NCI-H146 (cell line): ENCODE measurements at regions not wholly inside any gene's neighbourhood (a gene's known extent, or its start where the extent isn't known, plus 50 kb on each side); places are given as distances from the start of the nearest gene placed in this dataset.

Source experiments
- DNase-seq: peaks from one replicate; lab custom pipeline; 2025; lab: John Stamatoyannopoulos, UW

GRCh38 chr15:69793431-69793780 is 304.3 kb downstream of the TLE3 start:
- DNase-seq, result no peak

GRCh38 chr15:69793781-69794451 is 303.8 kb downstream of the TLE3 start:
- no peak for DNase-seq

GRCh38 chr15:69794645-69795469 is 302.9 kb downstream of the TLE3 start:
- DNase-seq, result no peak

- DNase-seq, result no peak
These were observed 302.1 kb downstream of the TLE3 start for GRCh38 chr15:69795601-69796000.

GRCh38 chr15:69797051-69797595 is 300.6 kb downstream of the TLE3 start:
- no peak for DNase-seq

GRCh38 chr15:69797615-69798014 is 300.1 kb downstream of the TLE3 start:
- no peak for DNase-seq

- no peak for DNase-seq
These were observed 299.1 kb downstream of the TLE3 start for GRCh38 chr15:69798481-69799250.

GRCh38 chr15:69801144-69801543 is 296.6 kb downstream of the TLE3 start:
- DNase-seq, result no peak

- DNase-seq, result no peak
These were observed 295.3 kb downstream of the TLE3 start for GRCh38 chr15:69802432-69802831.

- DNase-seq, result no peak
These were observed 292.9 kb downstream of the TLE3 start for GRCh38 chr15:69804786-69805185.

- DNase-seq, result no peak
These were observed 292.3 kb downstream of the TLE3 start for GRCh38 chr15:69805248-69805953.

GRCh38 chr15:69806287-69806915 is 291.3 kb downstream of the TLE3 start:
- DNase-seq, result no peak

GRCh38 chr15:69807721-69808120 is 290.0 kb downstream of the TLE3 start:
- no peak for DNase-seq

GRCh38 chr15:69808756-69809155 is 289.0 kb downstream of the TLE3 start:
- DNase-seq, result no peak

GRCh38 chr15:69809421-69809820 is 288.3 kb downstream of the TLE3 start:
- DNase-seq, result no peak

- DNase-seq, result no peak
These were observed 287.0 kb downstream of the TLE3 start for GRCh38 chr15:69810431-69811354.

- DNase-seq, result no peak
These were observed 284.9 kb downstream of the TLE3 start for GRCh38 chr15:69812861-69813261.

- DNase-seq, result no peak
These were observed 283.8 kb downstream of the TLE3 start for GRCh38 chr15:69813881-69814280.

- DNase-seq, result no peak
These were observed 282.8 kb downstream of the TLE3 start for GRCh38 chr15:69814932-69815331.

- DNase-seq, result no peak
These were observed 281.9 kb downstream of the TLE3 start for GRCh38 chr15:69815793-69816192.
